ENCODE measurements at regions not wholly inside any gene's neighbourhood (a gene's known extent, or its start where the extent isn't known, plus 50 kb on each side); places are given as distances from the start of the nearest gene placed in this dataset.
"Not testable (repeated sequence)": the region's sequence is repeated elsewhere in the genome, so short reads cannot be mapped to it uniquely, and the experiment has no call there.

DNA sequence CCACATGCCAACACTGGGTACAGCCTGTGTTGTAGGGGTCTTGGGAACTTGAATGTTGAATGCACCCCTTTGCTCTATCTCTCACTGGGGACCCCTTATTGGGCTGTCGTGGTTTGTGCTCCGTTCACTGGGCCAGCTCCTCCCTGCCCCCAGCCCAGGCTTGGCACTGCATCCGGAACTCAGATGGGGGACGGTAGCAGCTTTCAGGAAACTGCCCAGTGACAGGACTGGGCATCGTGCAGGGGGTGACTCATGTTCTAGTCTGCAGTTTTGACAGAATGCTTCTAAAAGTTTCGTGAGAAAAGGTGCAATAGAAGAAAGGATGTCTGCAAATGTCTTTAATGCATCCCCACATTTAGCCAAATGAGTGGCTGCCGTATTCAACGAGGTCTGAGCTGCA lies 162.0 kb downstream of the TRIM43 start:
- not testable (repeated sequence) for H3K36me3 Mint-ChIP-seq; DNase-seq (ENCODE audit: low spot score in 2 of 2); ATAC-seq; H3K9me3 Mint-ChIP-seq; H3K27ac Mint-ChIP-seq

DNA sequence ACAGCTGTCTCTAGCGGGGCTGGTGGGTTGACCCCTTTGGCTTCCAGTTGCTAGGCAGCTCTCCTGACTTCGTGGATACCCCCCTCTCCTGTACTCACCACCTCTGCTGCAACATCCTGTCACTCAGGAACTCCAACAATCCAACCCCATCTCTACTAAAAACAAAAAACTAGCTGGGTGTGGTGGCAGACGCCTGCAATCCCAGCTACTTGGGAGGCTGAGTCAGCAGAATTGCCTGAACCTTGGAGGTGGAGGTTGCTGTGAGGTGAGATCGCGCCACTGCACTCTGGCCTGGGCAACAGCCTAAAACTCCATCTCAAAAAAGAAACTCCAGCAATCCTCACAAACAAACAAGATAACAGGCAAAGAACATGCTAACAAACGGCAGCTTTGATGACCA lies 162.4 kb downstream of the TRIM43 start:
- not testable (repeated sequence) for H3K36me3 Mint-ChIP-seq; DNase-seq (ENCODE audit: low spot score in 2 of 2); H3K9me3 Mint-ChIP-seq; ATAC-seq; H3K27ac Mint-ChIP-seq

DNA sequence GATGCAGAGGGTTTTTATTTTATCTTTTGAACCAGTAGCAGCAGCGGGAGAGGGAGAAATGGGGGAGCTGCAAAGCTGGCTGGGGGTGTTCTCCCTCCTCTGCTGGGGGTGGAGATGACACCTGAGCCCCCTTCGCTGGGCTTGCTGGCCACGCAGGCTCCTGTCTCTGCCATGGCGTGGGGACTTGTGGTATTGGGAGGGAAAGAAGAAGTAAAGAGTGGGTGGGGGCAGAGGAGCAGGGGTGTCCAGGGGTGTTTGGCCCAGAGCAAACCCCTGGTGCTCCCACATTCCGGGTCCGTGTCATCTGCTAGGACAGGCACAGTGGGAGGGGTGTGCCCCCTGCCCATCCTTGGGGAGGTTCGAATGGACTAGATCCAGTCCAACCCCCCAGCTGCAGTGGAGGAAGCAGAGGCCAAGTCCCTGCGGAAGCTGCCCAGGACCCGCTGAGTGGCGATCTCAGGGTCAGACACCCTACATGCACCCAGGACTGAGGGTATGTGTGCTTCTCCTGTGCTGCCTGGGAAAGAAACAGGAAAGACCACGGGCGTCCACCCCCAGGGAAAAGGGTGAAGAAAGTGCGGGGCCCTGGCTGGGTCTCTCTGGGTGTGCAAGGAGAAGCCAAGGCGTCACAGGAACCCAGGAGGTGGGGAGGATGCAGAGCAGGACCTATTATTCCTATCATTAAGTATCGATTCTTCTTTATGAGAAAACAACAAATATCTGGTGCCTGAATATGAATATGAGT lies 163.2 kb downstream of the TRIM43 start:
- not testable (repeated sequence) for H3K9me3 Mint-ChIP-seq; H3K36me3 Mint-ChIP-seq; DNase-seq (ENCODE audit: low spot score in 2 of 2); H3K27ac Mint-ChIP-seq; ATAC-seq

DNA sequence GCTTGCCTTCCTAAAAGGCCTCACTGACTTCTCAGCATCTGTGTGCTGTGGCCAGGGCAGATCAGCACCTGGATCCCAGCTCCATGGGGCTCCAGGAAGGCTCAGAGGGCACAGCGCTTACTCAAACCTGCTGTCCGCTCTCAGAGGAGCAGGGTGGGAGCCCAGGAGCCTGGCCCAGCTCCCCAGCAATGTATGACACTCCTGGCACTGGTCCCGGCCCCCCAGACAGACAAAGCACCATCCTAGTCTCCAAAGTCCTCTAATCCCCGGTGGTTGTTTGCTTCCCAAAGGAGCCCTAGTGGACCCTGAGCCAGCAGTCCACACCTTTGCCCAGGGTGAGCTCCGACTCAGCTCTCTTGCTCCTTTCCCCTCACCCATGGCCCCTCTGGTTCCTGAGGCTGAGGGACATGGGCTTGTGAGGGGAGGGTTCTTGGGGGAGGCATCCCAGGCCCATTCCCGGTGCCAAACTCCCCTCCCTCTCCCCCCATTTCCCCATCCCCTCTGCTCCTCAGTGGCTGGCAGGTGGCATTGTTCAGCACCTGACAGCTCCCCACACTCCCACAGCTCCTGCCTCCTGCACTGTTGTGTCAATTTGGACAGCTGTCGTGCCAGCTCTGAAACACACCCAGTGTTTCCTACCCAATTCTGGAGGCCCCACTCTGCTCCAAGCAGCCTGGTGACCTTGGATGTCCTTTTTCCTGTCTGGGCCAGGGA lies 164.3 kb downstream of the TRIM43 start:
- H3K9me3 Mint-ChIP-seq; DNase-seq (ENCODE audit: low spot score in 2 of 2); H3K36me3 Mint-ChIP-seq; H3K27ac Mint-ChIP-seq; ATAC-seq: not testable (repeated sequence)

DNA sequence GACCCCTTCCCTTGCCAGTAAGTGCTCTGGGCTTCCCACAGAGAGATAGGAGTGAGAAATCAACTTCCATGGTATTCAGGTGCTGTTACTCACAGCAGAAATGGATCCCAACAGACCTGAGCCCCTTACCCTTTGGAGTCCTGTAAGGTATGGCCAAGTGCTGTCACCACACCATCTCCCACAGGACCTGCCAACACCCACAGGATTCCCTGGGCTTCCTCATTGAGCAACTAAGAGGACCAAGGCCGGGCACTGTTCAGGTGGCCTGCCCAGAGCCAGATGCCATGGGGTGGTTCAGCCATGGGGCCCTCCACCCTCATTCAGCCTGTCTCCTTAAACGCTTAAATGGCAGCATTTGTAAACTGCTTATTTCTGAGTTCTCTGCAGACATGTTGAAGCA lies 166.2 kb downstream of the TRIM43 start:
- Mint-ChIP-seq H3K27ac (no peak overlapping the region), H3K36me3 (no peaks in the 10 kb centered on the region), H3K9me3 (no peaks in the 10 kb centered on the region)
- DNase-seq (ENCODE audit: low spot score in 2 of 2): no peak
- no peak for ATAC-seq

DNA sequence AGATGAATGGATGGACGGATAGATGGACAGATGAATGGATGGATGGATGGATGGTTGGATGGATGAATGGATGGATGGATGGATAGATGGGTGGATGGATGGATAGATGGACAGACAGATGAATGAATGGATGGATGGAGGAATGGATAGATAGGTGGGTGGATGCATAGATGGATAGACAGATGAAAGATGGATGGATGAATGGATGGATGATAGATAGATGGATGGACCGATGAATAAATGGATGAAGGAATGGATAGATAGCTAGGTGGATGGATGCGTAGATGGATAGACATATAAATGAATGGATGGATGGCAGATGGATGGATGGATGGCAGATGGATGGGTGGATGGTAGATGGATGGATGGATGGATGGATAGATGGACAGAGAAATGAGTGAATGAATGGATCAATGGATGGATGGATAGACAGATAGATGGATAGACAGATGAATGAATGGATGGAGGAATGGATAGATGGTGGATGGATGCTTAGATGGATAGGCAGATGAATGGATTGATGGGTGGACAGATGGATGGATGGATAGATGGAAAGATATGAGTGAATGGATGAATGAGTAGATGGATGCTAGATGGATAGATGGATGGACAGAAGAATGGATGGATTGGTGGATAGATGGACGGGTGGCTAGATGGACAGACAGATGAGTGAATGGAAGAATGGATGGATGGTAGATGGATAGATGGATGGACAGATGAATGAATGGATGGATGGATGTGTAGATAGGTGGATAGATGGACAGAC lies 167.9 kb downstream of the TRIM43 start:
- ATAC-seq: no peak
- H3K9me3 Mint-ChIP-seq: no peaks in the 10 kb centered on the region
- no peak overlapping the region for H3K27ac Mint-ChIP-seq
- no peak for DNase-seq (ENCODE audit: low spot score in 2 of 2)
- H3K36me3 Mint-ChIP-seq: no peaks in the 10 kb centered on the region

DNA sequence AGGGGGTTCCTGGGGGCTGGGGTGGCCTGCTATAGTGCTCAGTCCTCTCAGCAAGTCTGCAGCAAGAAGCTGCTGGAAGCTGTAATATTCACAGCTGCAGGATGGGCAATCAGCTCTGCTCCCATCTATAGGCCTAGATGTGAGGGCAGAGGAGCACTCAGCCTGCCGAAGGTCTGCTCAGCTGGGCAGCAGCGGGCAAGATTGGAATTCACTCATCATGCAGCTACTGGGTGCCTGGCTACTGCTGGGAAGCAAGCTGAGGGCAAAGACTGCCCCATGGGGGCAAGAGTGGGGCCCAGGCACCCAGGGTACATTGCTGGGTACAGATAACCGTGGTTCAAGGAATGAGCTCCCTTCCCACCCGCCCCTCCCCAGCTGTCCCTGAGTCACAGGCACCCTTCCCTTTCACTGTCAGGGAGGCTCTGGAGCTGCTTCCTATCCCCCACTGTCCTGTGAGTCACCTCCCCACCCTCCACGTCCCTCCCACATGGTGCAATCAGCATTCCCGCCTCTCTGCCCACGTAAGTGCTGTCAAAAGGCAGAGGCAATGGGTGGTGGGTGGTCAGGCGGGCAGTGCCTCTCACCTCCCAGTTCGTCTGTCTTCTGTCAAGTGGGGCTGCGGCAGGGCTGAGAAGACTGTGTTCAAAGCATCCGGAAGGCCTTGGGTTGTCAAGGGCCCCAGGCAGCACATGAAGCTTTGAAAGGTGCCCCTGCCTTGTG lies 169.2 kb downstream of the TRIM43 start:
- Mint-ChIP-seq H3K9me3 (no peaks in the 10 kb centered on the region), H3K36me3 (no peaks in the 10 kb centered on the region), H3K27ac (no peak overlapping the region)
- no peak for DNase-seq (ENCODE audit: low spot score in 2 of 2)
- ATAC-seq: no peak

DNA sequence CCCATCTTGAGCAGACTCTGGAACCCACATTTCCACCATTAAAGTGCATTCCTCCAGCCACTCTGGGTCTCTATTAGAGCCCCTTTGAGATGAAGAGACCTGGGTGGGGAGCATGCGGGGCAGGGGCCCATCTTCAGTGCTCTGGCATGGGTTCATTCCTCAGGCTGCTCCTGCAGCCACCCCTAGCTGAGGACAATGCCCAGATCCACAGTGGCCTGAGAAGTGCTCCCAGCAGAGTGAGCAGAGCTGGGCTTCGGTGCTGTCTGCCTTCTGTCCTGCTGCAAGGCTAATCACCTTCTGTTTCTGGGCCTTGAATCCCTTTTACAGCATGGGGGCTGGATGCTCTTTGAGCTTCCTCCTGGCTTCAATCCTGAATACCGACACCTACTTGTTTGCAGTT lies 169.8 kb downstream of the TRIM43 start:
- Mint-ChIP-seq H3K36me3 (no peaks in the 10 kb centered on the region), H3K9me3 (no peaks in the 10 kb centered on the region), H3K27ac (no peak overlapping the region)
- no peak for DNase-seq (ENCODE audit: low spot score in 2 of 2)
- no peak for ATAC-seq

DNA sequence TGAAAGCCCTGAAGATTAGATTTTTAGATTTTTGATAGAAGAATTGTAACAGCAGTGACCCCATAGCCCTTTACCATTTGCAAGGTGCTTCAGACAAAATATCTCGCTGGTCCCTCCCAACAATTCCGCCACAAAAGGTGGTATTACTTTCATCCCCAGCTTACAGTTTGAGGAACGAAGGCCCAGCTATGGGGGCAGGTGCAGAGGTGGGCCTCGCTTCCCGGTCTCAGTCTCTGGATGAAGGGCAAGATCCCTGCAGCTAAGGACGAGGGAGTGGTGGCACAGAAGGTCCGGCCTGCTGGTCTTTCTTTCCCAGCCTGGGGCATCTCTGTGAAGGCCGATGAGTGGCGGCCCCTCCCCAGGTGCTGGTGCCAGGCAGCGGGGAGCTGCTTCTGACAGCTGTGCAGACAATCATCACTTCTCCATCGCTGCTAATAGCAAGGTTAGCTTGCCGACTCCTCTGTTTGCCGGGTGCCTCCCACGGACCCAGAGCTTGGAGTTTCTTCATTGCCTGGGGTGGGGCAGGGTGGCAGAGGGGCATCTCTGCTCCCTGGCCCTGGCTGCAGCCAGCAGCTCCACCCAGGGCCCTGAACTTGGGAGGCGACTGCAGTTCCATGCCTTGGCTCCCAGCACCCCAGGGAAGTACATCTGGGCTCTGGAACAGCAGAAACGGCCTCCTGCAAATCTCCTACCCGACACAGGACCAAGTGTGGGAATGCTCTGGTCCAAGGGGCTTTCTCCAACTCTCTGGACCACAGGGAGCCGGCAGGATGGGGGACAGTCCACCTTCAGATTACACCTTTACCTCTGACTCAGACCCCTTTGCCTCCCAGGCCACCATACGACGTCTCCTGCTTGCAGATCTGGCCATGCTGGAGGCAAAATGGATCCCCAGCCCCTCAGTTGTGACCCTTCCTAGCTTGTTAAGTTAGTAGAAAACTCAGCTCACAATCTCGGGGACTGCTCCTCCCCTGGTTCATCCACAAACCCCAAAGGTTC lies 170.5 kb downstream of the TRIM43 start:
- ATAC-seq; H3K9me3 Mint-ChIP-seq; DNase-seq (ENCODE audit: low spot score in 2 of 2); H3K36me3 Mint-ChIP-seq; H3K27ac Mint-ChIP-seq: not testable (repeated sequence)

DNA sequence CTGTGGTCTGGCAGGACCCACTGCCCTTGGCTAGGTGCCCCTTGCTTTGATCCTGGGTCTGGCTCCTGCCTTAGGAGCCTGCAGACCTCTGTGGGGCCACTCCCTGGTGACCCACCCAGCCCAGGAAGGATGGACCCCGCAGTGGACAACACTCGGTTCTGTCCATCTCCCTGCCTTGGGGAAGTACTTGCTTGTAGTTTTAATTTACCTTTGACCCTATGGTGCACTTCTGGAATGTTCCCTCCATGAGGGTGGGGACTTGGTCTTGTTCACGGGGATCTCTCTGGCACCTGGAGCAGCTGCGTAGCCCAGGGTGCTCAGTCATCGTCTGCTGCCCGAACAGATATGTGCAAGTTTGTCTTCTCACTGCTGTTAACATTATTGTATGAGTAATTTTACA lies 171.3 kb downstream of the TRIM43 start:
- H3K9me3 Mint-ChIP-seq; H3K27ac Mint-ChIP-seq; ATAC-seq; H3K36me3 Mint-ChIP-seq; DNase-seq (ENCODE audit: low spot score in 2 of 2): not testable (repeated sequence)

DNA sequence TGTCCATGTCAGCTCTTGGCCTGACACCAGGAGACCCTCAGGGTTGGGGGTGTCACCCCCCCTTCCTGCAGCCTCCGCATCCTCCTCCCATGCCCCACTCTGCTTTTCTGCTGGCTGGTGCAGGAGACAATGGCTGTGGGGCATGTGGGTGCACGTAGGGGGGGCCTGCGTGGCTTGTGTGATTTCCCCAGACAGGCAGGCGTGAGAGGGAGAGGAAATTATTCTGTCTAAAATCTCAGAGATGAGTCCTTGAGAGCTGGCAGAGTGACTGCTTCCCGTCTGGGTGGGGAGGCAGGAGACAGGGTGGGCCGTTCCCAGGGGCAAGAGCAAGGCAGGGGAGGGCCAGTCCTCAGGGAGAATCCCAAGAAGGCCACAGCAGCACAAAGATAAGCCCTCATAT lies 173.2 kb downstream of the TRIM43 start:
- not testable (repeated sequence) for H3K27ac Mint-ChIP-seq

DNA sequence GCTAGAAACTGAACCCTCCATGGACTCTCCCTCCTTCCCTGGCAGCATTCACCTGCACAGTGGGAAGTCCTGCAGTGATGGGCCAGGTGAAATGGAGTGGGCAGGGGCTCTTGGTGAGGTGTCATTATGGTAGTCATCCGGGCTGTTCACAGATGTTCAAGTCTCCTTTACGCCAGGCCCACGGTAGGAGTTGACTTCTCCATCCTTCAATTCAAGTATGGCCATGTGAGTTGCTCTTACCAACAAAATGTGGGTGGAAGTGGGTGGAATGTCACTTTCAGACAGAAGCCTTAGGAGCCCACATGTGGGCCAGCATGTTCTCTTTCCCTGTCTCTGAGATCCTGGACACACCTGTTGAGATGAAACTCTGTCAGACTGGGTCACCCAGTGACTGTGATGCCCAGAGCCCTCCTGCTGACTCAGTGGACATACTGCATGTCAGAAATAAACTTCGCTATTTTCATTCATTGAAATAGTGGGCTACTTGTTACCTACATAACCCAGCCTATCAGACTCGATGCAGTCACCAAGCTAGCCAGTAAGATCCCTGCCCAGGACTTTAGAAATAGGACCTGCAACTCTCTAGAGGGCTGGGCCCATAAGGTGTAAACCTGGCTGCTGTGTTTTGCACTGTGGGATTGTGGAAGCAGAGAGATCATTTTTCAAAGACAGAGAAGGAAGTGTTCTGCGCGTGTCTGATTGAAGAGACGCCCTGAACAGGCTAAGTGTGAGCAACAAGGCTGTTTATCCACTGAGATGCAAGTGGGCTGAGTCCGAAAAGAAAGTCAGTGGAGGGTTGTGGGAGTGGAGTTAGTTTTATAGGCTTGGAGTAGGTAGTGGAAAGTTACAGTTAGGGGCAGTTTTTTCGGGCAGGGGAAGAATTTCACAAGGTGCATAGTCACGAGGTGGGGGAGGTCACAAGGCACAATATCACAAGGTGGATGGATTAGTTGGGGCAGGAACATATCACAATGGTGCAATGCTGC lies 174.4 kb downstream of the TRIM43 start:
- not testable (repeated sequence) for H3K36me3 Mint-ChIP-seq; H3K27ac Mint-ChIP-seq; ATAC-seq; DNase-seq (ENCODE audit: low spot score in 2 of 2); H3K9me3 Mint-ChIP-seq

More for the DNA sequence above, 173.2 kb downstream of the TRIM43 start:
- DNase-seq (ENCODE audit: low spot score in 2 of 2); H3K9me3 Mint-ChIP-seq; ATAC-seq; H3K36me3 Mint-ChIP-seq: not testable (repeated sequence)

DNA sequence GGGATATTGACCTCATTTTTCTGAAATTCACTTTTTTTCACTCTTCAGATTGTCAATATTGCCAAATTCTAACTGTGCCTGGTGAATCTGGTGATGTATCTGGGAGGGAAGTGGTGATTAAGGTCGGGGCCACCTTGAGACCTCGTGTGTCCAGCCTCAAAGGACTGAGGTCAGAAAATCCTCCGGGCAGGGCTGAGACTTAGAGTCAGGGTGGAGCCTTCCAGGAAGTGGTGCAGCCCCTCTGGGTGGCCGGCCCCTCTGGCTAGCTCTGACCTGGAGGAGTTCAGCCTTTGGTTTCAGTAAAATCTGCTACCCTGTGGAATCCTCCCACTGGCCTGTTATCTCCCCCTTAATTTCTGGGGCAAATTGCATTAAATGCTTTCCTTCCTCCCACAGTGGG lies 175.7 kb downstream of the TRIM43 start:
- not testable (repeated sequence) for H3K36me3 Mint-ChIP-seq; H3K27ac Mint-ChIP-seq; DNase-seq (ENCODE audit: low spot score in 2 of 2); ATAC-seq; H3K9me3 Mint-ChIP-seq

DNA sequence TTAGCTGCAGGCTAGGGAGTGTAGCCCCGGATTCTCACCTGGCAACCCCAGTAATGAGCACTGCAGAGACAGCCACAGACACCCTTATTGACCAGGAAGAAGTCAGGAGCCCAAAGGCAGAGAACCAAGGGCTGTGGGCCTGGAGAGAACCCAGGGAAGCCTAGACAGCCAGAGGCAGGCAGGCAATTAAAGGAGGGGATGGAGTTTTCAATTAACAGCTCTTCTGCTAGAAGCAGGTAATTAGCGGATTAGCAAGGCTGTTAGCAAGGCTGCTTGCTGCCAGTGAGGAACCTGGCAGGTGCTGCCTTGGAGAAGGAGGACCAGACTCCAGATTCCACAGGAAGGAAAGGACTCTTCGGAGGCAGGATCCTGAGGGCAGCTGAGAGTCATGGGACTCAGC lies 176.1 kb downstream of the TRIM43 start:
- not testable (repeated sequence) for ATAC-seq; DNase-seq (ENCODE audit: low spot score in 2 of 2); H3K27ac Mint-ChIP-seq; H3K9me3 Mint-ChIP-seq; H3K36me3 Mint-ChIP-seq

DNA sequence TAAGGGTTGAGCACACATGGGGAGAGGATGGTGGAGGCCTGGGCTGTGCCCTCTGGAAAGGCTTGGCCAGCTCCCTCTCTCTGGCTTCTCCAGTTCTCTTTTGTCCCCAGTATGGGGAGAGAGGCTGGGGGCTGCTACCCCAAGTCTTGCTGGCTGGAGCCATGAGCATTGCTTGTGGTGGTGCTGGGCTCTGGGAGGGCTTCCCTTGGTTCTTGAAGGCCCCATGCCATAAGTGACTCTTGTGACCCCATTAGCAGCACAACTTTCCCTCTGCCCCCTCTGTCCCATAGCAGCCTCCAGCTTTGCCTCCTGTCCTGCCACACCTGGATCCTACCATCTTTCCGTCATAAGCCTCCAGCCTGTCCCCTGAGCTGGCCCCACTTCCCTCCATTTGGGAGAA lies 177.5 kb downstream of the TRIM43 start:
- H3K27ac Mint-ChIP-seq; ATAC-seq; H3K36me3 Mint-ChIP-seq; H3K9me3 Mint-ChIP-seq; DNase-seq (ENCODE audit: low spot score in 2 of 2): not testable (repeated sequence)
